Left ventricle myocardium inferior (tissue), 1 donor: ENCODE measurements at regions not wholly inside any gene's neighbourhood (a gene's known extent, or its start where the extent isn't known, plus 50 kb on each side); places are given as distances from the start of the nearest gene placed in this dataset.

ENCODE experiments used
- DNase-seq: peaks from one replicate; pipeline ENCODE4 v3.0.0-alpha.2; 2020
- H3K27ac ChIP-seq: fragments of 200-600 bp; replicated peaks from 2 replicates; pipeline ENCODE4 v1.8.0; 2021
- H3K27me3 ChIP-seq: fragments of 200-600 bp; 2 replicates; pipeline ENCODE4 v1.8.0; 2021; ENCODE audit warnings: low read depth
- H3K36me3 ChIP-seq: fragments of 200-600 bp; 2 replicates; pipeline ENCODE4 v1.8.0; 2021
- H3K4me1 ChIP-seq: fragments of 200-600 bp; 2 replicates; pipeline ENCODE4 v1.8.0; 2021
- H3K4me3 ChIP-seq: fragments of 200-600 bp; 2 replicates; pipeline ENCODE4 v1.8.0; 2021; ENCODE audit warnings: mild to moderate bottlenecking, moderate library complexity
- H3K9me3 ChIP-seq: fragments of 200-600 bp; replicated peaks from 2 replicates; pipeline ENCODE4 v1.8.0; 2021
- intact Hi-C: fragments of 100-400 bp; cut with micrococcal nuclease; formaldehyde crosslinking; loops from one replicate; pipeline ENCODE4 v1.11.0; 2022
- TF ChIP-seq, protein P1 (sequence below): fragments of 200-600 bp; IDR thresholded peaks from 2 replicates; pipeline ENCODE4 v1.8.0; 2021; ENCODE audit warnings: antibody characterized with exemption, mild to moderate bottlenecking, borderline replicate concordance
- donor health status: DM: no; HTN: yes; CAD: no; lungs with severe emphysema.

DNA sequence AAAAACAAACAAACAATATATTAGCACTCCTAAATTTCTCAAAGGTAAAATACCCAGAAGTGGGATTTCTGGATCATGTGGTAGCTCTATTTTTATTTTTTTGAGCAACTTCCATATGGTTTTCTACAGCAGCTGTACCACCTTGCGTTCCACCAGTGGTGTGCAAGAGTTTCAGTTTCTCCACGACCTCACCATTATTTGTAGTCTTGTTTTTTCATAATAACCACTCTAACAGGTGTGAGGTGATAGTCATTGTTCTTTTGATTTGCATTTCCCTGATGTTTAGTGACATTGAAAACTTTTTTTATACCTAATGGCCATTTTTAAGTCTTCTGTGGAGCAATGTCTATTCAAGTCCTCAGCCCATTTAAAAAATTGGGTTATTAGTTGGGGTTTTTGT, 127.3 kb upstream of the SLC38A2 start:
- no peaks in the 10 kb centered on the region for H3K36me3 ChIP-seq
- H3K9me3 ChIP-seq: peaks cover 37% of the 10 kb centered on the region
- H3K4me3 ChIP-seq: no peak overlapping the region
- TF ChIP-seq, protein P1, sequence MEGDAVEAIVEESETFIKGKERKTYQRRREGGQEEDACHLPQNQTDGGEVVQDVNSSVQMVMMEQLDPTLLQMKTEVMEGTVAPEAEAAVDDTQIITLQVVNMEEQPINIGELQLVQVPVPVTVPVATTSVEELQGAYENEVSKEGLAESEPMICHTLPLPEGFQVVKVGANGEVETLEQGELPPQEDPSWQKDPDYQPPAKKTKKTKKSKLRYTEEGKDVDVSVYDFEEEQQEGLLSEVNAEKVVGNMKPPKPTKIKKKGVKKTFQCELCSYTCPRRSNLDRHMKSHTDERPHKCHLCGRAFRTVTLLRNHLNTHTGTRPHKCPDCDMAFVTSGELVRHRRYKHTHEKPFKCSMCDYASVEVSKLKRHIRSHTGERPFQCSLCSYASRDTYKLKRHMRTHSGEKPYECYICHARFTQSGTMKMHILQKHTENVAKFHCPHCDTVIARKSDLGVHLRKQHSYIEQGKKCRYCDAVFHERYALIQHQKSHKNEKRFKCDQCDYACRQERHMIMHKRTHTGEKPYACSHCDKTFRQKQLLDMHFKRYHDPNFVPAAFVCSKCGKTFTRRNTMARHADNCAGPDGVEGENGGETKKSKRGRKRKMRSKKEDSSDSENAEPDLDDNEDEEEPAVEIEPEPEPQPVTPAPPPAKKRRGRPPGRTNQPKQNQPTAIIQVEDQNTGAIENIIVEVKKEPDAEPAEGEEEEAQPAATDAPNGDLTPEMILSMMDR: no peak
- DNase-seq: no peak
- H3K27me3 ChIP-seq: no peaks in the 10 kb centered on the region
- H3K27ac ChIP-seq: no peak overlapping the region
- intact Hi-C loops: no loop called here
- peaks cover under 1% of the 10 kb centered on the region for H3K4me1 ChIP-seq

DNA sequence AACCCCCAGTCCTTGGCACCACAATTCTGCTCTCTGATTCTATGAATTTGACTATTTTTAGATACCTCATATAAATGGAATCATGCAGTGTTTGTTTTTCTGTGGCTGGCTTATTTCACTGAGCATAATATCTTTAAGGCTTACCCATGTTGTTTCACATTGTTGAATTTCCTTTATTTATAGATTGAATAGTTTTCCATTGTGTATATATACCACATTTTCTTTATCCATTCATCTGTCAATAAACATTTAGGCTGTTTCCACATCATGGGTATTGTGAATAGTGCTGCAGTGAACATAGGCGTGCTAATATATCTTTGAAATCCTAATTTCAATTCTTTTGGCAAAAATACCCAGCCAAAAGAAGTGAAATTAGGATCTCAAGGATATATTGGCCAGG, 126.7 kb upstream of the SLC38A2 start:
- Histone ChIP-seq H3K27ac (no peak overlapping the region), H3K27me3 (no peaks in the 10 kb centered on the region), H3K9me3 (peaks cover 32% of the 10 kb centered on the region), H3K4me3 (no peak overlapping the region), H3K36me3 (no peaks in the 10 kb centered on the region), H3K4me1 (peaks cover 7% of the 10 kb centered on the region)
- intact Hi-C loops: no loop called here
- TF ChIP-seq, protein P1: no peak
- DNase-seq: no peak

DNA sequence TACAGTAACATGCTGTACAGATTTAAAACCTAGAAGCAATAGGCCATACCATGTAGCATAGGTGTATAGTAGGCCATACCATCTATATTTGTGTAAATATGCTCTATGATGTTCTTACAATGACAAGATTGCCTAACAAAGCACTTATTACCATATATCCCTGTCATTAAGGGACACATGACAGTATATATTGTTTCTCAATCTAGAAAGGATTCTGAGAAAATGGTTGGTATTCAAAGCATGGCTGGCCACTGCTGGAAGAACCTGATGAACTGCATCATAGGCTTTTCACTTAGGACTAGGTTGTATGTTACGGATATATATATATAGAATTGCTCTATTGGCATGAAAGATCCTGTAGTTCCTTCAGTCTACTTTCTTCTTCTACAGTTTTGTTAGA, 125.2 kb upstream of the SLC38A2 start:
- Histone ChIP-seq H3K9me3 (peaks cover 21% of the 10 kb centered on the region), H3K4me1 (peaks cover 19% of the 10 kb centered on the region)
- intact Hi-C loops: no loop called here

DNA sequence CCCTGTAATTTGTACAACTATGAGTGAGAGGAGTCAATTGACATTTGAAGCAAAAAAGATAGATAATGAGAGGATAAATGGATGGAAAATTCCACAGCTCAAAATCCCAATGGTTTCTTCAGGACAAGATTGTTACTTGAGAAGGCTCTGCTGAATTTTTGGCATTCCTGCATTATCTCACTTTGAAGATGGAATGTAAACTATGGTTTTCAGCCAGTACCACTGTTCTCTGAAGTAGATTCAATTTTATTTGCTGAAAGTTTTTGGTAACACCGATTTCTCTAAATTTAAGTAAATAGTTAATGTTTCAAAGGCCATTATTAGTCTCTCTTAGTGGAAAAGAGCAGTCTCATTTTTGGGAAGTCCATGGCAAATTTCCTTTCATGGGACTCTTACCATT, 121.9 kb upstream of the SLC38A2 start:
- Histone ChIP-seq H3K36me3 (no peaks in the 10 kb centered on the region), H3K4me1 (peaks cover 52% of the 10 kb centered on the region), H3K27me3 (no peaks in the 10 kb centered on the region), H3K9me3 (no peaks in the 10 kb centered on the region), H3K27ac (peak overlapping the region; percentile 74), H3K4me3 (no peak overlapping the region)
- TF ChIP-seq, protein P1: no peak
- no peak for DNase-seq
- intact Hi-C loops: no loop called here

More for the DNA sequence above, 125.2 kb upstream of the SLC38A2 start:
- Histone ChIP-seq H3K27me3 (no peaks in the 10 kb centered on the region), H3K27ac (no peak overlapping the region), H3K36me3 (no peaks in the 10 kb centered on the region), H3K4me3 (no peak overlapping the region)
- TF ChIP-seq, protein P1: no peak
- DNase-seq: no peak

DNA sequence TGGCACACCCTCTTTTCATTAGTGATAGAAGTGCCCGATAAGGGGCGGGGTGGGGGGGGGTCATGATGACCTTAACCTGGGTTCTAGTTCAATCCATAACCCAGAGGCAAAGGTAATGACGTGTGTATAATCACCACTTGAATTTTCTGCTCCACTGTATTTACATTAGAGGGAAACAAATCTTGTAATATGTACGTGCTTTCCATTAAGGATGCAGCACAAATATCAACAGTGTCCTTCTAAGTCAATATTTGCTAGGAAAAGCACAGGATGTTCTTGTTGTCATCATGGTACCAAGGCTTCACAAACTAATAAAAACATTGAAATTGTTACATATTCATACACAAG, 121.2 kb upstream of the SLC38A2 start:
- no peak for DNase-seq
- intact Hi-C loops: no loop called here
- peaks cover 54% of the 10 kb centered on the region for H3K4me1 ChIP-seq
- TF ChIP-seq, protein P1: no peak
- no peaks in the 10 kb centered on the region for H3K9me3 ChIP-seq
- no peak overlapping the region for H3K4me3 ChIP-seq
- no peaks in the 10 kb centered on the region for H3K36me3 ChIP-seq
- no peaks in the 10 kb centered on the region for H3K27me3 ChIP-seq
- H3K27ac ChIP-seq: peak overlapping the region; percentile 74
